ENCODE measurements at regions not wholly inside any gene's neighbourhood (a gene's known extent, or its start where the extent isn't known, plus 50 kb on each side); places are given as distances from the start of the nearest gene placed in this dataset.

DNA sequence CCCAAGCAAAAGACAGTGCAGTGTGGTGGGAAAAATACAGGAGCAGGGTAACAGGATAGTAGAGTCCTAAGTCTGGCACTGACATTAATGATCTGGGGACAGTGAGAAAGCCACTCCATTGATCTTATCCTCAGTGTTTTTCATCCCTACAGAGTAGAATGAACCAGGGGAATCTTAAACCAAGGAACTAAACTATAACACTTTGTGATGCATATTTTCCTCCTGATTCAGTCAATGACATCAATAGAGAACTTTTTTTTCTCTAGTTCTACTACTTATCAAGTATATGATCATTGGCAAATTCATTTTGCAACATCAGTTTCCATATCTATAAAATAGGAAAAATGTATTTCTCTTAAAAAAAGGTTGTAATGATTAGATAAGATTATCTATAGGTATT, 151.1 kb downstream of the TMEM26 start:
- H3K27me3 ChIP-seq = no peaks in the 10 kb centered on the region
- no peaks in the 10 kb centered on the region for H3K36me3 ChIP-seq (replicated peaks; ENCODE audit: insufficient read depth, low read depth)
- H3K9me2 ChIP-seq (replicated peaks; ENCODE audit: insufficient read depth) = no peaks in the 10 kb centered on the region
- H3K4me2 ChIP-seq = no peak overlapping the region
- H3K27ac ChIP-seq = no peak overlapping the region
- H4K20me1 ChIP-seq (ENCODE audit: insufficient read depth, poor library complexity, severe bottlenecking) = no peaks in the 10 kb centered on the region
- H3K9me3 ChIP-seq (ENCODE audit: low read depth) = no peaks in the 10 kb centered on the region
- TF ChIP-seq EZH2phosphoT487 (IDR thresholded peaks at IDR 0.05; ENCODE audit: low read depth, severe bottlenecking, unreplicated experiment) (no peak), EZH2 (IDR thresholded peaks at IDR 0.05; ENCODE audit: borderline replicate concordance) (no peak)
- TF ChIP-seq, protein P1, sequence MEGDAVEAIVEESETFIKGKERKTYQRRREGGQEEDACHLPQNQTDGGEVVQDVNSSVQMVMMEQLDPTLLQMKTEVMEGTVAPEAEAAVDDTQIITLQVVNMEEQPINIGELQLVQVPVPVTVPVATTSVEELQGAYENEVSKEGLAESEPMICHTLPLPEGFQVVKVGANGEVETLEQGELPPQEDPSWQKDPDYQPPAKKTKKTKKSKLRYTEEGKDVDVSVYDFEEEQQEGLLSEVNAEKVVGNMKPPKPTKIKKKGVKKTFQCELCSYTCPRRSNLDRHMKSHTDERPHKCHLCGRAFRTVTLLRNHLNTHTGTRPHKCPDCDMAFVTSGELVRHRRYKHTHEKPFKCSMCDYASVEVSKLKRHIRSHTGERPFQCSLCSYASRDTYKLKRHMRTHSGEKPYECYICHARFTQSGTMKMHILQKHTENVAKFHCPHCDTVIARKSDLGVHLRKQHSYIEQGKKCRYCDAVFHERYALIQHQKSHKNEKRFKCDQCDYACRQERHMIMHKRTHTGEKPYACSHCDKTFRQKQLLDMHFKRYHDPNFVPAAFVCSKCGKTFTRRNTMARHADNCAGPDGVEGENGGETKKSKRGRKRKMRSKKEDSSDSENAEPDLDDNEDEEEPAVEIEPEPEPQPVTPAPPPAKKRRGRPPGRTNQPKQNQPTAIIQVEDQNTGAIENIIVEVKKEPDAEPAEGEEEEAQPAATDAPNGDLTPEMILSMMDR (IDR thresholded peaks at IDR 0.05; ENCODE audit: poor library complexity) = no peak
- no peak overlapping the region for H2AFZ ChIP-seq
- no peak overlapping the region for H3K4me3 ChIP-seq
- no peak for DNase-seq (ENCODE audit: low spot score)
- H3K79me2 ChIP-seq = no peaks in the 10 kb centered on the region
- H3K4me1 ChIP-seq (ENCODE audit: insufficient read depth) = no peaks in the 10 kb centered on the region

DNA sequence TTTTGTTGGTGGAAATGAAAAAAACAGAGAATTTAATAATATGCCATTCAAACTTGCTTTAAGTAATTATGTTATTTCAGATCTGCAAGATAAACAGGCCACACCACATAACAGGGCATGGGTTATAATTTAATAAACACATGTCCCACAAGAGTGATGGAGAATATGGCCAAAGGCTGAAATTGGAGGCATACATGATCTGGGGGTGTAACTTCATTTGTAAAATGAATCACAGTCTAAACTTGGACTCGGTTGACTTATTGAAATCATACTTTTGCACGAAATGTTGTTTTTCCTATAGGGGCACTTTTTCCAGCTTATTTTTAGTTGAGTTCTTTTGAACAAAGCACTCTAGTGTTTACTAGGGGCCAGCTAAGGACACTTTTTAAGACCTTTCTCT, 151.6 kb downstream of the TMEM26 start:
- H4K20me1 ChIP-seq (ENCODE audit: insufficient read depth, poor library complexity, severe bottlenecking) = no peaks in the 10 kb centered on the region
- H2AFZ ChIP-seq = no peak overlapping the region
- no peaks in the 10 kb centered on the region for H3K36me3 ChIP-seq (replicated peaks; ENCODE audit: insufficient read depth, low read depth)
- DNase-seq (ENCODE audit: low spot score) = no peak
- no peak overlapping the region for H3K4me2 ChIP-seq
- H3K9me2 ChIP-seq (replicated peaks; ENCODE audit: insufficient read depth) = no peaks in the 10 kb centered on the region
- no peaks in the 10 kb centered on the region for H3K27me3 ChIP-seq
- no peaks in the 10 kb centered on the region for H3K9me3 ChIP-seq (ENCODE audit: low read depth)
- H3K4me3 ChIP-seq = no peak overlapping the region
- 88% methylated on average over 2 of the region's 2 CpGs for WGBS (ENCODE audit: low lambda C conversion rate, missing lambda C conversion rate)
- no peaks in the 10 kb centered on the region for H3K4me1 ChIP-seq (ENCODE audit: insufficient read depth)
- TF ChIP-seq, protein P1 (IDR thresholded peaks at IDR 0.05; ENCODE audit: poor library complexity) = no peak
- no peak overlapping the region for H3K27ac ChIP-seq
- H3K79me2 ChIP-seq = no peaks in the 10 kb centered on the region

DNA sequence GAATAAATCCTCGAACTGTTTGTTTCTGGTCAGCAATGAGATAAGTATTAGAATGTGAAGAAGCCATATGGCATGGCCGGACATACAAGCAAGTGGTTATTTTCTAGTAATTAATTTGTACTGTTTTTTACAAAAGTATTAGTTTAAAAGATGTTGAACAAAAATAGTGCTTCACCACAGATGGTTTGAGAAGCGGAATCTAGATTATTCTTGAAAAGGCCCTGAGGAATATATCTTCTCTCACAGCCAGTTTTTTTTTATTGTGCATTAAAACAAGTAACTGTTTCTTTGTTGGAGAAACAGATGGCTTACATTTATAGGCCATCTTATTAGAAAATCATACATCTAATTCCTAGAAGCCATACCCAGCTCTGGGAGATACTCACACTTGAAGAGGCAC, 153.3 kb downstream of the TMEM26 start:
- no peaks in the 10 kb centered on the region for H3K9me3 ChIP-seq (ENCODE audit: low read depth)
- H3K4me1 ChIP-seq (ENCODE audit: insufficient read depth) = no peaks in the 10 kb centered on the region
- no peak for DNase-seq (ENCODE audit: low spot score)
- no peak for TF ChIP-seq EZH2phosphoT487 (IDR thresholded peaks at IDR 0.05; ENCODE audit: low read depth, severe bottlenecking, unreplicated experiment)
- no peak for TF ChIP-seq EZH2 (IDR thresholded peaks at IDR 0.05; ENCODE audit: borderline replicate concordance)
- TF ChIP-seq, protein P1 (IDR thresholded peaks at IDR 0.05; ENCODE audit: poor library complexity) = no peak
- no peak overlapping the region for H3K27ac ChIP-seq
- H3K79me2 ChIP-seq = no peaks in the 10 kb centered on the region
- WGBS (ENCODE audit: low lambda C conversion rate, missing lambda C conversion rate) = 84% methylated on average over 3 of the region's 3 CpGs
- no peak overlapping the region for H2AFZ ChIP-seq
- H3K36me3 ChIP-seq (replicated peaks; ENCODE audit: insufficient read depth, low read depth) = no peaks in the 10 kb centered on the region
- no peaks in the 10 kb centered on the region for H3K27me3 ChIP-seq
- no peak overlapping the region for H3K4me3 ChIP-seq
- H3K4me2 ChIP-seq = no peak overlapping the region
- H3K9me2 ChIP-seq (replicated peaks; ENCODE audit: insufficient read depth) = no peaks in the 10 kb centered on the region
- H4K20me1 ChIP-seq (ENCODE audit: insufficient read depth, poor library complexity, severe bottlenecking) = no peaks in the 10 kb centered on the region

GRCh38 chr10:61299156-61299555, 154.0 kb downstream of the TMEM26 start:
- Histone ChIP-seq H2AFZ (no peak overlapping the region), H3K27ac (no peak overlapping the region), H3K27me3 (no peaks in the 10 kb centered on the region), H4K20me1 (ENCODE audit: insufficient read depth, poor library complexity, severe bottlenecking) (no peaks in the 10 kb centered on the region), H3K9me2 (replicated peaks; ENCODE audit: insufficient read depth) (no peaks in the 10 kb centered on the region), H3K36me3 (replicated peaks; ENCODE audit: insufficient read depth, low read depth) (no peaks in the 10 kb centered on the region), H3K4me2 (no peak overlapping the region), H3K4me1 (ENCODE audit: insufficient read depth) (no peaks in the 10 kb centered on the region), H3K79me2 (no peaks in the 10 kb centered on the region), H3K4me3 (no peak overlapping the region), H3K9me3 (ENCODE audit: low read depth) (no peaks in the 10 kb centered on the region)
- TF ChIP-seq EZH2 (IDR thresholded peaks at IDR 0.05; ENCODE audit: borderline replicate concordance) (no peak), EZH2phosphoT487 (IDR thresholded peaks at IDR 0.05; ENCODE audit: low read depth, severe bottlenecking, unreplicated experiment) (no peak)
- TF ChIP-seq, protein P1 (IDR thresholded peaks at IDR 0.05; ENCODE audit: poor library complexity) = no peak
- no peak for DNase-seq (ENCODE audit: low spot score)
- 97% methylated on average over 2 of the region's 2 CpGs for WGBS (ENCODE audit: low lambda C conversion rate, missing lambda C conversion rate)
